ENCODE measurements at regions not wholly inside any gene's neighbourhood (a gene's known extent, or its start where the extent isn't known, plus 50 kb on each side); places are given as distances from the start of the nearest gene placed in this dataset.
"Not testable (repeated sequence)": the region's sequence is repeated elsewhere in the genome, so short reads cannot be mapped to it uniquely, and the experiment has no call there.

GRCh38 chr6:22164236-22164635 lies 132.6 kb downstream of the PRL start:
- no peak for DNase-seq

GRCh38 chr6:22171006-22171405 lies 125.8 kb downstream of the PRL start:
- not testable (repeated sequence) for DNase-seq

- not testable (repeated sequence) for DNase-seq
Observed at GRCh38 chr6:22171885-22172284, 125.0 kb downstream of the PRL start.

- no peak for DNase-seq
Observed at GRCh38 chr6:22173311-22173710, 123.5 kb downstream of the PRL start.

- not testable (repeated sequence) for DNase-seq
Observed at GRCh38 chr6:22180250-22180649, 116.6 kb downstream of the PRL start.

- no peak for DNase-seq
Observed at GRCh38 chr6:22184371-22184770, 112.5 kb downstream of the PRL start.

GRCh38 chr6:22189946-22190345 lies 106.9 kb downstream of the PRL start:
- DNase-seq = no peak

GRCh38 chr6:22194188-22194921 lies 102.5 kb downstream of the PRL start:
- DNase-seq = no peak

GRCh38 chr6:22199771-22200170 lies 97.1 kb downstream of the PRL start:
- DNase-seq = no peak

- DNase-seq = no peak
Observed at GRCh38 chr6:22204153-22204552, 92.7 kb downstream of the PRL start.

GRCh38 chr6:22205266-22205665 lies 91.6 kb downstream of the PRL start:
- no peak for DNase-seq

GRCh38 chr6:22206106-22206505 lies 90.7 kb downstream of the PRL start:
- no peak for DNase-seq

- no peak for DNase-seq
Observed at GRCh38 chr6:22208026-22208425, 88.8 kb downstream of the PRL start.

- DNase-seq = no peak
Observed at GRCh38 chr6:22214314-22214713, 82.5 kb downstream of the PRL start.

GRCh38 chr6:22215474-22215873 lies 81.4 kb downstream of the PRL start:
- DNase-seq = not testable (repeated sequence)

- no peak for DNase-seq
Observed at GRCh38 chr6:22218410-22218809, 78.4 kb downstream of the PRL start.

GRCh38 chr6:22219925-22220324 lies 76.9 kb downstream of the PRL start:
- DNase-seq = no peak

- DNase-seq = no peak
Observed at GRCh38 chr6:22221211-22221610, 75.6 kb downstream of the PRL start.

- DNase-seq = no peak
Observed at GRCh38 chr6:22221630-22222029, 75.2 kb downstream of the PRL start.

- DNase-seq = no peak
Observed at GRCh38 chr6:22222469-22222868, 74.4 kb downstream of the PRL start.

- no peak for DNase-seq
Observed at GRCh38 chr6:22227824-22228610, 68.8 kb downstream of the PRL start.

GRCh38 chr6:22231050-22231449 lies 65.8 kb downstream of the PRL start:
- no peak for DNase-seq

- DNase-seq = no peak
Observed at GRCh38 chr6:22231616-22232015, 65.2 kb downstream of the PRL start.

GRCh38 chr6:22236626-22237414 lies 60.0 kb downstream of the PRL start:
- DNase-seq = peak; percentile 78

Measured in HCEC 1CT (cell line).